Stimulated activated CD4-positive, alpha-beta T cell treated with anti-CD3 and anti-CD28 coated beads, Interleukin-1b, Interleukin-23, amount 100 ng/mL, for 24 hours (primary cell): ENCODE measurements at regions not wholly inside any gene's neighbourhood (a gene's known extent, or its start where the extent isn't known, plus 50 kb on each side); places are given as distances from the start of the nearest gene placed in this dataset.
"Not testable (repeated sequence)": the region's sequence is repeated elsewhere in the genome, so short reads cannot be mapped to it uniquely, and the experiment has no call there.

ENCODE experiments used
- DNase-seq, 4 experiments: peaks; one replicate each; pipeline ENCODE4 v3.0.0-alpha.2; 2020; ENCODE audit warnings: low read depth in 4 of 4, low spot score in 1 of 4

DNA sequence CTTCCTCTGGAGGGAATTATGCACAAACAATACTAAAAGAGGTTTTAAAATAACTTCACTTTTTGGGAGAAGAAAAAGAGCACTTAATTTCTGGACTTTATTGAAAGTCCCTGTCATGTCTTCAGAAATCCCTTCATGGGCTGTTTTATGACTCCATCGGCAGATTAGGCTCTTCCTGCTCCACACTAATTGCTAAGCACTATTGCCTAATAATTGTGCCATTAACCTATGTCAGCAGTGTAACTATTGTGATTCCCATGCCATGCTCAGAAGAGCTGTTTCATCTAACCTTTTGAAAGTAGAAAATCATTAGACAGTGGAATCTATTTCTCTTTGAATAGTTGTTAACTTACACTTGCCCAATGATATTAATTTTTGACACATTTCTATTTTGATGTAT lies 489.3 kb upstream of the RUNX1 start:
- no peak for DNase-seq

DNA sequence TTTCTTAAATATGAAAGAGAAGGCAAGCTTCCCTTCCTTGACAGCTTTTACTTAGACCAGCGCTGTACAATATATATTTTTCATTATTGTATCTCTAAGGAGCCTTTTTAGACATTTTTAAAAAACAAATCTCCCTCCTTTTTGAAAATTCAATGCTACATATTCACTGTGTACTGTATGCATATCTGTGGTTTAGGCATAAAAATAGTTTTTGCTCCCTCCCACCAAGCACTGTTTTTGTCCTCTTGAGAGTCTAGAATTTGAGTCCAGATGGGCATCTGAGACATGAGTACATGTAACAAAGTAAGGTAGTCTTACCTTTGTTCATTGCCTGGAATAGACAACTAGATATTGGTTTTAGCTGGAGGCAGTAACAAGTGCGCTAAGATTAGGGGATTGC lies 488.5 kb upstream of the RUNX1 start:
- no peak for DNase-seq

DNA sequence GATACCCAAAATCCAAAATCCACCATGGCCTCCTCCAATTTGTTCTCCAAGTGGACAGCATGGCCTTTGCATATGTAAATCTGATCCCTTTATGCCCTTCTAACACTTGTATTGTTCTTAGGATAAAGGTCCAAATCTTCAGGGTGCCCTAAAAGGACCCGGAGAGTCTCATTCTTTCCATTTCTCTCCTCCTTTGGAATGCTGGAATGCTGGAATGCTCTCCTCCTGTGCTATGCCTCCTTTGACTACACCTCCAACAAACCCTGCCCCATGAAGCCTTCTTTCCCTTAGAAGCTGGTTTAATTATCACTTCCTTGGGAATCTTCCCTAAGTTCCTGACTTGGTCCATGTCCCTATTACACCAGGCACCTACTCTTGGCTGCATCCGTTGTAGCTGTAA lies 484.8 kb upstream of the RUNX1 start:
- DNase-seq, result no peak

DNA sequence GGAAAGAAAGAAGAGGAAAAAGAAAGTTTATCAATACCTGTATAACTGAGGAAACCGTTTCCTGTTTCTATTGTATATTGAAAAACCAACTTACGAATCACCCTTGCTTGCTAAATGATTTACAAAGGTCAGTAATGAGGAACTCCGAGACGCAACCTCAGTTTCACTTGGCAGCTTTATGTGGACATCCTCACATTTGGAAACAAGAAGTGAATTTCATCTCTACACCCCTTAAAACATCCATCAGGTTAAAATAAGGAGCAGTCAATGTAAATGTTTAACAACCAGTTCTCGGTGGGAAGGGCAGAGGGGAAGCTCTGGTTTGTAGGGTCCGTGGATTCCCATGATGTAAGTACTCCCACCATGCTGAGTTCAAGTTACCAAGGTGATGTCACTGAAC lies 481.7 kb upstream of the RUNX1 start:
- DNase-seq, result no peak

DNA sequence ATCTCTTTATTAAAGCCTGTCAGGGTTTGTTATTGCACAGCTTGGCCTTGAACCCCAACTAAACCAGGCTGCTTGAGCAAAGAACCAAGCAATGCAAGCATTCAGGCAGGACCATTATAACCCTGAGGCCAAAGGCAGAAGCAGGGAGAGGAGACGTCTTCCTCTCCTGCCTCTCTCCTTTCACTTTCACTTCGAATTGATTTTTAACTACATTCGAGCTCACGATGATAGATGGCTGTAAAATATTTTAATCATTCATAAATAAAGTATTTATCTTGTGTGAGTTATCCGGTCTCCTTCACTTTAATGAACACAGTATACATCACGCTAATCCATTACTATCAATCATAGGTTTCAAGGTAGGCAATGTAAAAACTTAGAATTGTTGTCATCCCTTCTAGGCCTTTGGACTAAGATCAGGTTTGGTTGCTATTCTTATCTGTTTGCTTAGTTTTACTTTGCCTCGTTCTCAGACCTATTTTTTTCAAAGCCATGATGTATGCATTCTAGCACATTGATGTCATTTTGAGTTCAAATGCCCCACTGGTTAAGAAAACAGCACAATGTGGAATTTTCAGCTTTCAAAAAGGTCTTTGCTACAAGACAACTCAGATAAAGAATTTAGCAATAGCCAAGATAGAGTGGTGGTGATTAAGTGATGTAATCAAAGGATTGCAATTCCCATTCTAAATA lies 480.2 kb upstream of the RUNX1 start:
- no peak for DNase-seq

DNA sequence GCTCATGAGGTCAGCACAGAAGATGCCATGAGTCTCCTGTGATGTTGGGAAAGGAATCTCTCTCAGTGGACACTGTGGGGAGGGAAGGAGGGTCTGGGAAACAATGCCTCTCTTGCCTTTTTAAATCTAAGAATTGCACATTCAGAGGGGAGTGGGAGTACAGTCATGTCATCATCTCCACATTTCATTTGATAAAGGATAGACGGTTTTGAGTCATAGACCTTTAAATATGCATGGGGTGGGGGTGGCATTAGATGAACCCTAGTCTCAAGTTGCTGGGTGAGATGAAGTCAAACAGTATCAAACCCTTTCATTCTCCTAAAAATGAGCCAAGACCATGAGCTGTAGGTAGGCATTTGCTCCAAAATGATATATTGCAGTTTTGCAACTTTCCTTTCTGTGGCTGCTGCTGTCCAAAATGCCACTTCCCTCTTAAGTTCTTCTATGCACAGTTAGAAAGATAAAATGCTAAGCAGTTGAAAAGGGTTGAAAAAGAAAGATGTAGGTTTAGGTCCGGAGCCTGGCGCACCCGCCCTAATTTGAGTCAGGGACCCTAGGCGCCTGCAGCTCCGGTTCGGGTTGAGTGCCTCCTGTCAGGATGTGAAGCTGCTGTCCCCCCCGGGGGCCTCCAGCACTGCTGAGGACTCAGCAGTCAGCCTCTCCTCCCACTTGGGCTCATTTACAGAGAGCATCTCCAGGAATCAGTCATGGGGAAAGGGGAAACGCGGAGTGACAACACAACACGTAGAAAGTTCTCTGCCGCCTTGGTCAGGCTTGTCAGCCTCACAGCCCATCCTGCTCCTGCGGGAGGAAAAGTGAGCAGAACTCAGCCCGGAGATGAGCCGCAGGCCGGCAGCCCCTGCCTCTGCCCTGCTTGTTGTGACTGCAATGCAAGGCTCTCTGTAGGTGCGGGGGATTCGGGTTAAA lies 479.3 kb upstream of the RUNX1 start:
- peak in 3 of 4 experiments; percentile 18 to 38 (median 25) for DNase-seq

DNA sequence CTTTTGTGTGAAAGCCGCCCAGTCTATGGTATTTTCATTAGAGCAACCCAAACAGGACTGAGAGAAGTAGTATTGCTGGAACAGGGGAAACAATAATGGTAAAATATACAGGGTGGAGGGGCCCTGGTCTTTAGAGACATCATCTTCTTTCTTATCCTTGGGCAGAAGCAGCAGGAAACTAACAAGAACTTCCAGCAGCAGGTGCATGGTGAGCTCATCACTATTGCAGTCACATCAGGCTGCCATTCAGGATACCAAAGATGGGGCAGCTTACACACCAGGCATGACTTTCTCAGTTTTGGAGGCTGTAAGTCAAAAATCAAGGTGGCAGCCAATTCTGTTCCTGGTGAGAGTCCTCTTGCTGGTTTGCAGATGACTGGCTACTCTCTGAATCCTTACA lies 478.3 kb upstream of the RUNX1 start:
- no peak for DNase-seq

DNA sequence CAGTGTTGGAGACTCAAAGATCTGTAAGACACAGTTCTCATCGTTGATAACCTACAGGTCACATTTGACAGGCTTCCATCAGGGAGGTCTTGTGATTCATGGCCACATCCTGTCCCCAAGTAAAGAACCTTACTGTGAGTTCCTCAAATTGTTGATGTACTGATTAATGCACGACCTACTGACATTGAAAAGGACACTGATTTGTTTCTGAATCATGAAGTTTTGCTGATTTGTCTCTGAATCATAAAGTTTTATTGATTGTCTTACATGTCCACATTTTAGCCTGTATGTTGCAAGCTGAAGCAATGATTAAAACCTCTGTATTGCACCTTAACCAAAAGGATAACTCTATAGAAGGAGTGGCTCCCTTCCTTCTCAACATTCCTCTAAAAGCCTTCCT lies 476.3 kb upstream of the RUNX1 start:
- DNase-seq, result no peak

DNA sequence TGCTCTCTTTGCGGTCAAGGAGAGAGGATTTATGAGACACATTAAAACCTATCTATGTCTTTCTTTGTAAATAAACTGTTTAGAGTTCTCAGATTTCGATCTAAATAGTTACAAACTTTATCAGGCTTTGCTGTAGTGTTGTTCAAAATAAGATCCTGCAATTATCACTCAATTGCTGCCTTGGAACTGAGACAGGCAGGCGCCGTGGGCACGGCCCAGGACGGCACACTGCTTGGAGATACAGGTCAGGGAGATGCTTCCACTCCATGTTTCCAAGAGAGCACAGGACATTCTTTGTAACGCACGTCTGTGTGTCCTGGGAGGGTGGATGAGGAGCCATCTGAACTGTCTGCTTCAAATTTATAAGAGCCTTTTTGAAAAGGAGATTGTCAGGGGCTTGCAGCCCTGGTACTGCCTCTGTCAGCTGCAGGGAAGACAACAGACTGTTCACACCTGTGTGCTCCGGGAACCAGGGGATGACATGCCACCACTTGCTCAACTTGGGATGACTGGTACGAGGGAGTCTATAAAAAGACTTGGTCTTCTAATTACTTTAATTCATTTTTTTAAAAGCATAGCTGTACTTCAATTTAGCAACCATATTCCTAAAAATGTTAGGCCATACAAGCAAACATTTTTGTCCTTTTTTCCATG lies 472.9 kb upstream of the RUNX1 start:
- DNase-seq, result no peak

DNA sequence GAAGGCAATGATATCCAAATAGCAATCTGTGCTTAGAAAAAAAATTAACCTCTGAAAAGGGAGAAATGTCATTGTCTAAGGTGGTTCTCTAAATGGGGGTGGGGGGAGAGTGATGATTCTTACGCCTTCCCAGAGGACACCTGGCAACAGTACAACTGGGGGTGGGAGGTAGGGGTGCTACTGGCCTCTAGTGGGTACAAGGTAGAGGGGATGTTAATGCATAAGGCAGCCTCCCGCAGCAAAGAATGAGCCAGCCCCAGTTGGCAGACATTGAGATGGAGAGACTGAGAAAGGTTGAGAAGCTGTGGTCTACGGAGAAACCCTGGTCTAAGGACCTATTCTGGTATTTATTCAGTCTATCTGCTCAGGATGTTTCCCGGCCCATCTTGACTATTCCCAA lies 472.2 kb upstream of the RUNX1 start:
- DNase-seq, result no peak

DNA sequence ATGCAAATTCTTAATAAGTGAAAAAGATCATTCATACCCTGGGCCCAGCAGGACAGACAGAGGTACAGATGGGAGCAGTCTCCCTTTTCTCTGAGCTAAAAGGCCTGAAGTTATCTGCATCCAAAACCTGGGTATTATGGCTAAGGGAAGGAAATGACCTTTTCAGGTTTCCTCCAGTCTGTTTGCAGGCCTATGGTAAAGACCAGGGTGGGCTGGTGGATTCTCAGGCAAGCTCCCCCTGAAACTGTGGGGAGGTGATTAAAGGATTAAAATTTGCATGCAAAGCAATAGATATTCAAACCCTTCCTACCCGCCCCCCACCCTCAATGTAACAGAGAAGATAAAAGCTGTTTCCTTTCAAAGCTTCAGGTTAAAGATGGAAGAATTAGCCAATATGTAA lies 471.8 kb upstream of the RUNX1 start:
- DNase-seq, result no peak

DNA sequence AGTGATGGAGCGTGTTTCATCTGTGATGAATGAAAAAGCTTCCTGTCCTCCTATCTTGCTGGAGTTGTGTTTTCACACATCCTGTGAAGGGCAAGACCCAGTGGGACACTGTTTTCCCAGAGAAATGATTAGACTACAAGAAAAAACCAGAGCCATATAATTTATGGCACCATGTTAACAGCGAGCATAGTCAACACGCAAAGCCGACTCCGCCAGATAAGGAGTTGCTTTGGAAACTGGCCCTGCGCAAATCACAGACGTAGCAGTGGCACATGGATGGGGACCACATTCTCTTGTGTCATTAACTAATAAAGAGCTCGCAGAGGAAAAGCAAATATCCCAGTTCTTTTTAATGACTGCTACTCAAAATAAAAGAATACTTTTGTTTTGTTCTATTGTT lies 471.2 kb upstream of the RUNX1 start:
- DNase-seq, result no peak

DNA sequence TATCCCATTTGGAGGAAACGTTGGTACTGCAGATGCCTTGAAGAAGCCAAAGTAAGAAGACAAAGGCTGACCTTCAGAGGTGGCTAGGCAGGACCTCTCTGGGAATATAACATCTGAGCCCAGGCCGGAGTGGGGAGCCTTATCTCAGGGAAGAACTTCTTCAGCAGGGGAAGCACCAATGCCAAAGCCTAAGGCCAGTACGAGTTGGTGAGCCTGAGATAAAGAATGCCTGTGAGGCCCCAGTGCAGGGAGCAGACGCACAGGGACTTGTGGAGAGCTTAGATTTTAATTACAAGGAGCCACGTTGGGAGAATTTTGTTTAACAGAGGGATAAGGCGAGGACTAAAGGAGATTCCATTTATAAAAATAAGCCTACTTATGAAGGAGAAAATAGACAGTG lies 468.8 kb upstream of the RUNX1 start:
- no peak for DNase-seq

DNA sequence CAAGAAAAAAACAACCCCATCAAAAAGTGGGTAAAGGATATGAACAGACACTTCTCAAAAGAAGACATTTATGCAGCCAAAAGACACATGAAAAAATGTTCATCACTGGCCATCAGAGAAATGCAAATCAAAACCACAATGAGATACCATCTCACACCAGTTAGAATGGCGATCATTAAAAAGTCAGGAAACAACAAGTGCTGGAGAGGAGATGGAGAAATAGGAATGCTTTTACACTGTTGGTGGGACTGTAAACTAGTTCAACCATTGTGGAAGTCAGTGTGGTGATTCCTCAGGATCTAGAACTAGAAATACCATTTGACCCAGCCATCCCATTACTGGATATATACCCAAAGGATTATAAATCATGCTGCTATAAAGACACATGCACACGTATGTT lies 467.2 kb upstream of the RUNX1 start:
- DNase-seq, result not testable (repeated sequence)

DNA sequence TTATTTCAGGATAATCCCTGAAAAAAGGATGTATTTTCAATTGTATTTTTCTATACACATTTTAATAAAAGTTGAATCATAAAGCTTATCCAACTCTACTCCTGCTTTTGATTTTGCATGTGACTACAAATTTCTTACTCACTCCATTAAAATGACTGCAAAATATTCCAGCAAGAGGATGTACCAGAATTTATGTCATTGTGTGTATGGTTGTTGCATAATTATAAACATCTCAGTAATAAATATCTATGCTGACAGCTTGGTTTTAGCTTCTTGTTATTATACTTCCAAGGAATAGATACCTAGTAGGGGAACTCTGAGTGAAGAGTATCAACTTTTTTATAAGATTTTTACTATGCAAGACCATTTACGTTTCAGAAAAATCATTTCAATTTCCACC lies 463.2 kb upstream of the RUNX1 start:
- no peak for DNase-seq

DNA sequence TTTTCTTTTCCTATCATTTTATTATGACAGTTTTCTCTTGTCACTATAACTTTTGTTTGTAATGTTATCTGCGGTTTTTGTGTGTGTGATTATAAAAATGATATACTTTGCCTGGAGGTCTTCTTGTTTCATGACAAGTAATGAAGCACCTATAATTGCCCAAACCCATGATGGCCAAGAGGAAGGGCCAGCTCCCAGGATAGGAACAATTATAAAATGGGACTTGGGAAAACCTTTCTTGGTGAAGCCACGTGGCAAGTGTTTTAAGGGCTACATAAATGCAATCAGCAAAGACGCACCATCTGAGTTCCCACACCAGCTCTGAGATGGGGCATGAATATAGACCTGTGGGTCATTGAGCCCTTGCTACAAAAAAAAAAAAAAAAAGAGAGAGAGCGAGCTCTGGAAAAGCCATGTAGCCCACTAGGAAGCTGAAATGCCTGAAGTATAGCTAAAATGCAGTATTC lies 462.6 kb upstream of the RUNX1 start:
- DNase-seq, result no peak

DNA sequence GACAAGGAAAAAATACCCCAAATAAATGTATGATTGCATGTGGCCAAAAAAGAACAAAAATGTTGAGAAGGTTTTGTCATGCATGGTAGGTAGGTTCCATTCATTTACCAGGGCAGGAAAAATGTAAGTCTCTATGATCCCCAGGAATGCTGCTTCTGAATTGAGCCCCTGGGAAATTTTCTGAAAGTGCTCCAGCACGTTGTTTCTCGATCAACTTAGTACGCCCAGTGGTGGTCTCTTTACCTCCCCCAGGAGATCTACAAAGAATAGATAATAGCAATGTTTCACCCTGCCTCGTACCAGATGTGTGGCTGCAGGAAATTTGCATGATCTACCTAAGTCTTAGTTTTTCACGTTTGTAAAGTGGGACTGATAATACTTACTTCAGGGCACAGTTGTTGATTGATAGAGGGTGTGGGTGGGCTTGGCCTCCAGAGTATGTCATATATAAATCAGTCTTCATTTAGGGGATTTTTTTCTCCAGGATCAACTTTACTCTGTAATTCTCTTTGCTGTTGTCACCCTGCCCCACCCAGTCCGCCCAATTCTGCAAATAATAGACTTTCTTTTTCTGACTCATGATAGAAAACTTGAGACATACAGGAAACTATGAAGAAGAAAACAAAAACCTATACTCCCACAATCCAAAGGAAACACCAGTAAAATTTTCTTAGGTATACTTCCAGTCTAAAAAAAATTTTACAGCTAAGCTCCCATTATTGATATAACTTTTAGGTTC lies 462.0 kb upstream of the RUNX1 start:
- no peak for DNase-seq

DNA sequence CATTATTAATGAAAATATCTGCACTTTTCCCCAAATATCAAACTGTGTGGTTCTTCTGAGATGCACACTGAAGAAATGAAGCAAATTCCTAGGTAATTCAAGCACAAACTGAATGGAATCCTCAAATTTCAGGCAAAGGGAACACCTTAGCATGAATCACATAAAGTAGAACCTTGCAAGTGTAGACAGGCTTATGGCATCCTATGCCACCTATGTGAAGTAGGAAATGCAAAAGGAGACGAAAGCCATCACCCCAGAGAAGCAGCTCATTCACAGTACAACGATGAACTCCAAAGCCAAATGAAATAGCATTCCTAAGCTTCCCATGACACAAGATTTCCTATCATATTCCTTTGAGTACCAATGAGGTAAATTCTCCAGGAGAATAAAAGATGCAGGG lies 461.2 kb upstream of the RUNX1 start:
- no peak for DNase-seq

DNA sequence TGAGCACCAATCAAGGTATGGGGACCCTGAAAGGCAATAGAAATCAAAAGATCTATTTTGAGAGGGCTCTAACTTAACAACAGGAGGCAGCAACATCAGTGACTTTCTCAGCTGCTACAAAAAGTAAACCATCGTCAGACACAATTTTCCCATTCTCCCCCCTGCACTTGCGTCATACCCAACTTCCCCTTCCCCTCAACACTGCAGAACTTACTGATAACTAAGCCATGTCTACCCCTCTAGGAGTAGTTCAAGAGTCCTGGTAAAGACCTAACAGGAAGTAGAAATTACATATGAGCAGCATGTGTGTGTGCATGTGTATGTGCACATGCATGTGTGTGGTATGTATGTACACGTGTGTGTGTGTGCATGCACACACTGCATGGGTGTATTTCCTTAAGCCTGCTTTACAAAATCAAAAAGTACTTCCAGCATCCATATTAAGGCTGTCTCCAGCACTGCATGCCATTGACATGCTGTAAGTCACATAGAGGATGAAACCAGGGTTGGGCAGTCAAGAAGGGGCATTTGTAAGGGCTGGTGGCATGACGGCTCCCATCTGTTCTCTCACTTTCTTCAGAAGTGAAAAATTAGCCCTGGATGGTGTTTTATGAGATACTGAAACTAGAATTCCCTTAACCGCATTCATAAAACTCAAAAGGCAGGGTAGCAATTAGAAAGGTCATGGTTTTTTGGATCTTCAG lies 460.1 kb upstream of the RUNX1 start:
- no peak for DNase-seq

DNA sequence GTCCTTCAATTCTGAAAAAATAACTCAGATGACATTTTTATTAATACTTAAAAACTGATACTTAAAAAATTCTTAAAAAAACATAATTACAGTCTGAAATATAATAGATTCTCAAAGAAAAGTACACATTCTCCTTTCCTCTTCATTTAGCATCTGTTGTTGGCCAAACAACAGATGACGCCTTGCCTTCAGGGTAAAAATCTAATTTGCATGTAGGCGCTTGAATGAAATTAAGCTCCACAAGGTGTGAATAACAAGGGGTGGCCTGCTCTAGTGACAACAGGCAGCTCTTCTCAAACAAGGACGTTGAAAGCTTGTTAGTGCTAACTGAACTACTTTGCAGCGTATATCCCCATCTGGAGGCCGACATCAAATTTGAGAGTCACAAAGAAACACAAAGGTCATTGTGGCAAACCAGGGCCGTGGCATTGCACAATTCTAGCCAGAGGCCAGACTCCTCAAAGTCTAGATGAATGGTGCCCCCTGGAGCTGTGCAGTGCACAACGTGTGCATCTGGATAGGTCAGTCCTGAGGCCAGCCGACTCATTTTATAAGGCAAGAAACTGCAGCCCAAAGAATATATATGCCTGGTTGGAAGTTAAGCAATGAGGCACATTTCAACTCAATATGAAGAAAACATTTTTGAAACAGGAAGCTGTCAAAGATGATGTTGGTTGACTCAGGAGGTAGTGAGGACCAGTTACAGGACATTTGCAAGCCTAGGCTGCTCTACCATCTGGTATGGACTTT lies 459.2 kb upstream of the RUNX1 start:
- DNase-seq, result no peak
